BJ (cell line): ENCODE measurements at regions not wholly inside any gene's neighbourhood (a gene's known extent, or its start where the extent isn't known, plus 50 kb on each side); places are given as distances from the start of the nearest gene placed in this dataset.

Experiments
- CTCF ChIA-PET: fragments of 350-600 bp; formaldehyde crosslinking; extraction: SDS; loops from one replicate; lab custom pipeline; 2021; ENCODE audit warnings: antibody characterized with exemption, inconsistent platforms; lab: Yijun Ruan, JAX
- POLR2A ChIA-PET: fragments of 300-600 bp; sonication (Branson Sonifier 250); formaldehyde crosslinking; extraction: SDS; loops from one replicate; lab custom pipeline; 2021; ENCODE audit warnings: antibody characterized with exemption; lab: Charles Lee
- DNase-seq: peaks from one replicate; pipeline ENCODE4 v3.0.0-alpha.2; 2011; ENCODE audit warnings: low read depth
- H3K27me3 ChIP-seq: 2 replicates; pipeline ENCODE4 v1.6.0; 2011; ENCODE audit warnings: low read length; ENCODE audit not compliant: control insufficient read depth, insufficient read depth
- H3K36me3 ChIP-seq: 2 replicates; pipeline ENCODE4 v1.5.1; 2011; ENCODE audit warnings: low read length; ENCODE audit not compliant: control insufficient read depth, insufficient read depth
- H3K4me3 ChIP-seq: 2 replicates; pipeline ENCODE4 v1.5.1; 2011; ENCODE audit warnings: low read depth, mild to moderate bottlenecking, control low read depth, low read length
- TF ChIP-seq, protein P1 (sequence below): IDR thresholded peaks from 2 replicates; pipeline ENCODE4 v1.5.1; 2011; ENCODE audit warnings: low read depth, mild to moderate bottlenecking, control low read depth, inconsistent platforms, low read length, moderate library complexity; ENCODE audit not compliant: insufficient read depth

DNA sequence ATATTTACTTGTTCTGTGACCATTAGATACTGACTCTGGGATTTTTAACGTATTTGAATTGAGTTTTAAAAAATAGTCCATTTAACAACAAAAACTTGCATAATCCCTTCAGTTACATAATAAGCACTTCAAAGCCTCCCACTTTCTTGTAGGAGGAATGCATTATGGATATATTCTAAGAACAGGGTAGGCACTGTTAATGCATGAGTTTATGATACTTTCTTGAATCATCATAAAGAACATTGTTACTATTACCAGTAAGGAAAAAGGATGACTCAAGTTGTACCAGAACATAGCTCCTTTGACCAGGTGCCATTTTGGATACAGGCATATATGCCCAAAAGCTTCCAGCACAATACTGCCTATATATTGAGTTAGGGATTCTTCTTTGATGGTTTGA is 671.4 kb downstream of the GALC start:
- no peaks in the 10 kb centered on the region for H3K27me3 ChIP-seq
- no peak overlapping the region for H3K4me3 ChIP-seq
- TF ChIP-seq, protein P1, sequence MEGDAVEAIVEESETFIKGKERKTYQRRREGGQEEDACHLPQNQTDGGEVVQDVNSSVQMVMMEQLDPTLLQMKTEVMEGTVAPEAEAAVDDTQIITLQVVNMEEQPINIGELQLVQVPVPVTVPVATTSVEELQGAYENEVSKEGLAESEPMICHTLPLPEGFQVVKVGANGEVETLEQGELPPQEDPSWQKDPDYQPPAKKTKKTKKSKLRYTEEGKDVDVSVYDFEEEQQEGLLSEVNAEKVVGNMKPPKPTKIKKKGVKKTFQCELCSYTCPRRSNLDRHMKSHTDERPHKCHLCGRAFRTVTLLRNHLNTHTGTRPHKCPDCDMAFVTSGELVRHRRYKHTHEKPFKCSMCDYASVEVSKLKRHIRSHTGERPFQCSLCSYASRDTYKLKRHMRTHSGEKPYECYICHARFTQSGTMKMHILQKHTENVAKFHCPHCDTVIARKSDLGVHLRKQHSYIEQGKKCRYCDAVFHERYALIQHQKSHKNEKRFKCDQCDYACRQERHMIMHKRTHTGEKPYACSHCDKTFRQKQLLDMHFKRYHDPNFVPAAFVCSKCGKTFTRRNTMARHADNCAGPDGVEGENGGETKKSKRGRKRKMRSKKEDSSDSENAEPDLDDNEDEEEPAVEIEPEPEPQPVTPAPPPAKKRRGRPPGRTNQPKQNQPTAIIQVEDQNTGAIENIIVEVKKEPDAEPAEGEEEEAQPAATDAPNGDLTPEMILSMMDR: no peak
- CTCF ChIA-PET: no interaction called here
- no peaks in the 10 kb centered on the region for H3K36me3 ChIP-seq
- DNase-seq: no peak
- POLR2A ChIA-PET: no interaction called here

DNA sequence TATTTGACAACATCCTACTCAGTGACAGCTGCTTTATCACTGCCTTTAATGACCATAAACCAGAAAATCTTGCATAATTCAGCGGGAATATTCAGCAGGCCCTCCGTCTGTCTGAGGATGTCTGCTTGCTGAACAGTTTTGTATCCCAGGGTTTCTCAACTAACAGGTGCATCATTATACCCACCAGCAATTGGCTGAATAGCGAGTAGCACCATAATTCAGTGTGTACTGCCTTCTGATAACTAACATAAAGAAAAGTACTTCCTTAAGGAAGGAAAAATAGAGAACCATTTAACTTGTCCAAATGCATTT is 680.1 kb downstream of the GALC start:
- Histone ChIP-seq H3K27me3 (no peaks in the 10 kb centered on the region), H3K4me3 (no peak overlapping the region), H3K36me3 (no peaks in the 10 kb centered on the region)
- CTCF ChIA-PET: no interaction called here
- TF ChIP-seq, protein P1: no peak
- POLR2A ChIA-PET: no interaction called here
- no peak for DNase-seq

DNA sequence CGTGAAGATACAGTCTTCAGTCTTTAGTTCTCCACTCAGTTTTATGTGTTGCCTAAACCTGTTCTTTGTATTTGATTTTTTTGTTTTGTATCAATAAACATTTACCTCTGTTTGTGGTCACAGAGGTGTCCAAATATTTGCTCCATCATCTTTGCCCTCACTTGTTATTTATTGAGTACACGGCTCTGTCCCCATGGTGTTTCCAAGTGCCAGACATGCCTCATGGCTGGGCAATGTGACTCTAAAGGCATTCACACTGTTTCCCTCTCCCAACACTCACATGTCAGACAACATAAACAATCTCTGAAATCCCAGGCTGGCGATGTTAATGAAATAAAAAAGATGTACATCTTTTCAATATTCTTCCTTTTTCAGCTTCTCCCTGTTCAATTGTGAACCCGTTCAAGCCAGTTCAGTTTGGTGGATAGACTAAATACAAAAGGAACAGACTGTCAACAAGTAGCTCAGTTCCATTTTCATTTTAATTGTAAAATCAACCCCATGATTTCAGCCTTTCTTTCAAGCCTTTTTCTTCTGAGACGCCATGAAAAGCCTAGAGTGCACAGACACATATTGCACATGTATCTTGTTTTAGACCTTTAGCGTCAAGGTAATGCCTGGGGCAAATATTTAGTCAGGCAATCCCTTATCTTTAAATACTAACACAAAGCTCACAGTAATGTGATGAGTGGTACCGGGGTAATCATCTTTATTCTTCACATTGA is 680.7 kb downstream of the GALC start:
- Histone ChIP-seq H3K4me3 (no peak overlapping the region), H3K36me3 (no peaks in the 10 kb centered on the region), H3K27me3 (no peaks in the 10 kb centered on the region)
- ChIA-PET POLR2A (no interaction called here), CTCF (no interaction called here)
- TF ChIP-seq, protein P1: no peak
- DNase-seq: no peak

DNA sequence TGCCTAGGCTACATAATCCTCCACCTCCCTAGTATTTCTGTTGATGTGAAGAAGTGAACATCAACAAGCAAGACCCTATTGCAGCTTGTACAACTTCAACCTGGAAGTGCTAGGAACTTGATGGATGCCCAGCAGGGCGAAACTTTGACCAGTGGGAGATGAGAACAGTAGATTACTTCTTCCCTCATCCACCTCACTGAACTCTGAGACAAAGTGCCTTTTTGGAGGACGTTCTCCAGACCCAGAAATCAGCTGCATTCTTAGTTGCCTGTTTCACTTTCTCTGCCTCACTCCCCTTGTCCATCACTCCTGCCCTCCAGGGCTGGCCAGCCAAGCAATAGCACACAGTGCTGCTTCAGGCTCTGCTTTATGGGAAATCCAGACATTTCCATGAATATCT is 683.4 kb downstream of the GALC start:
- TF ChIP-seq, protein P1: no peak
- Histone ChIP-seq H3K4me3 (no peak overlapping the region), H3K27me3 (no peaks in the 10 kb centered on the region), H3K36me3 (no peaks in the 10 kb centered on the region)
- no peak for DNase-seq
- ChIA-PET POLR2A (no interaction called here), CTCF (no interaction called here)

DNA sequence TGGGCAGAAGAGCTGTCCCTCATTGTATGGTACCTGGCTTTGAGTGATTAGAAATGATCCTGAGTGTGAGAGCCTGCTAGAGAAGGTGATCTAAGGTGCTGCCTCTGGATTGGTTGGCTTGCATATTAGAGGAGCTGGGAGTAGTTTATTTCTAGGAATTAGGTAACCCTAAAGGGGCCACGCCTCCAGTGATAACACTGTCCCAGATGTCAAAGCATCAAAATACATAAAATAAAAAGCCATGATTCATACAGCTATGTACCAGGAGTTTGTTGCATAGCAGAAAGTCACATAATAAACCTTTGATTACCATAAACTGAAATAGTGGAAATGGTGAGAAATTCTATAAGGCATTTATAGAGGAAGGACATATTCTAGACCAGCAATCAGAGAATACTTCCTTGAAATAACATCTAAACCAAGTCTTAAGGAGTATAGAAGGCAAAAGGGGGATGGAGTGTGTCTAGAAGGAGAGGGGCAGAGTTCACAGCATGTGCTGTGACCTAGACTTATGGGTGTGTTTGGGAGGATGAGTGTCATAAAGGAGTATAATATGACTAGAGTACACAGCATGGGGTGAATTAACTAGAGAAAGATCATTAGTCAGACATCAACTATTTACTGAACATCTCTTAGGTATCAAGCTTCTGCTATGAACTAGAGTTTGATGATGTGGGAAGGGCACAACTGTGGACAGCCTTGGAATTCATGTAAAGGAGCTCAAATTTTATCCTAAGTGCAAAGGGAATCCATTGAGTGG is 686.4 kb downstream of the GALC start:
- H3K36me3 ChIP-seq: no peaks in the 10 kb centered on the region
- TF ChIP-seq, protein P1: no peak
- ChIA-PET CTCF (no interaction called here), POLR2A (no interaction called here)
- no peak overlapping the region for H3K4me3 ChIP-seq
- no peak for DNase-seq
- no peaks in the 10 kb centered on the region for H3K27me3 ChIP-seq
